ENCODE measurements at regions not wholly inside any gene's neighbourhood (a gene's known extent, or its start where the extent isn't known, plus 50 kb on each side); places are given as distances from the start of the nearest gene placed in this dataset.
"Not testable (repeated sequence)": the region's sequence is repeated elsewhere in the genome, so short reads cannot be mapped to it uniquely, and the experiment has no call there.

GRCh38 chr20:11502061-11502460 lies 415.6 kb upstream of the BTBD3 start:
- H3K9me3 ChIP-seq (ENCODE audit: control insufficient read depth in 5 of 5, low read length in 5 of 5): no peaks in the 10 kb centered on the region
- no peak overlapping the region for H3K9ac ChIP-seq (ENCODE audit: low read length in 5 of 5)
- H3K4me1 ChIP-seq (ENCODE audit: control insufficient read depth in 5 of 5, insufficient read depth in 5 of 5, low read length in 5 of 5): no peaks in the 10 kb centered on the region
- no peak overlapping the region for H3K4me3 ChIP-seq (ENCODE audit: low read depth in 1 of 5, low read length in 5 of 5)
- no peaks in the 10 kb centered on the region for H3K36me3 ChIP-seq (ENCODE audit: control insufficient read depth in 5 of 5, insufficient read depth in 5 of 5, low read length in 5 of 5)
- peaks cover 0 to 2% (median 0%) of the 10 kb centered on the region in 5 donors for H3K27me3 ChIP-seq (ENCODE audit: control insufficient read depth in 5 of 5, insufficient read depth in 4 of 5, low read length in 5 of 5)
- no peak overlapping the region for H3K27ac ChIP-seq (ENCODE audit: low read depth, low read length)

DNA sequence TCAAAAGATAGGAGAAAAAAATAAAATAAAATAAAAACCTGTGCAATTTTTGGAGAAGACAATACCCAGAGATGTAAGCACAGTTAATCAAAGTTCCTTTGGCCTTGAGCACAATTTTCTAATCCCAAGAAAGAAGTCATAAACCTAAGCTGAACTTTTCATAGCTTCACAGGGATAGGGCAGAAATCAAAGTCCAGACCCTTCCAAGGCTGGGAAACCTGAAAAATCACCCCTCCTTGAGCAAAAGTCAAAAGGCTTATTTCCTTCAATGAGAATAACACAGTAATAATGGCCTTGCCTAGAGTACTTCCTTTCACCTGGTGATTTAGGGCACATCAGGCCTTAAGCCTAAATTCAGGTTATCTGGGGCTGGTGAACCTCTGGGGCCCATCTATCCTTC lies 415.0 kb upstream of the BTBD3 start:
- H3K9ac ChIP-seq (ENCODE audit: low read length in 5 of 5): no peak overlapping the region
- H3K36me3 ChIP-seq (ENCODE audit: control insufficient read depth in 5 of 5, insufficient read depth in 5 of 5, low read length in 5 of 5): no peaks in the 10 kb centered on the region
- H3K4me3 ChIP-seq (ENCODE audit: low read depth in 1 of 5, low read length in 5 of 5): no peak overlapping the region
- no peak overlapping the region for H3K27ac ChIP-seq (ENCODE audit: low read depth, low read length)
- no peaks in the 10 kb centered on the region for H3K27me3 ChIP-seq (ENCODE audit: control insufficient read depth in 5 of 5, insufficient read depth in 4 of 5, low read length in 5 of 5)
- H3K4me1 ChIP-seq (ENCODE audit: control insufficient read depth in 5 of 5, insufficient read depth in 5 of 5, low read length in 5 of 5): no peaks in the 10 kb centered on the region
- H3K9me3 ChIP-seq (ENCODE audit: control insufficient read depth in 5 of 5, low read length in 5 of 5): no peaks in the 10 kb centered on the region

DNA sequence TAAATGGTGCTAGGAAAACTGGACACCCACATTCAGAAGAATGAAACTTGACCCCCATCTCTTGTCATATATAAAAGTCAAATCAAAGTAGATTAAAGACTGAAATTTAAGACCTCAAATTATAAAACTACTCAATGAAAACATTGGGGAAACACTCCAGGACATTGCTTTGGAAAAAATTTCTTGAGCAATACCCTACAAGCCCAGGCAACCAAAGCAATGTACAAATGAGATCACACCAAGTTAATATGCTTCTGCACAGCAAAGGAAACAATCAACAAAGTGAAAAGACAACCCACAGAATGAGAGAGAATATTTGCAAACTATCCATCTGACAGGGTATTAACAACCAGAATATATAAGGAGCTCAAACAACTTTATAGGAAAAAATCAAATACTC lies 407.9 kb upstream of the BTBD3 start:
- no peak overlapping the region for H3K4me3 ChIP-seq (ENCODE audit: low read depth in 1 of 5, low read length in 5 of 5)
- no peak overlapping the region for H3K27ac ChIP-seq (ENCODE audit: low read depth, low read length)
- H3K27me3 ChIP-seq (ENCODE audit: control insufficient read depth in 5 of 5, insufficient read depth in 4 of 5, low read length in 5 of 5): no peaks in the 10 kb centered on the region
- no peaks in the 10 kb centered on the region for H3K36me3 ChIP-seq (ENCODE audit: control insufficient read depth in 5 of 5, insufficient read depth in 5 of 5, low read length in 5 of 5)
- no peaks in the 10 kb centered on the region for H3K4me1 ChIP-seq (ENCODE audit: control insufficient read depth in 5 of 5, insufficient read depth in 5 of 5, low read length in 5 of 5)
- no peak overlapping the region for H3K9ac ChIP-seq (ENCODE audit: low read length in 5 of 5)
- peaks cover 0 to 4% (median 0%) of the 10 kb centered on the region in 5 donors for H3K9me3 ChIP-seq (ENCODE audit: control insufficient read depth in 5 of 5, low read length in 5 of 5)

DNA sequence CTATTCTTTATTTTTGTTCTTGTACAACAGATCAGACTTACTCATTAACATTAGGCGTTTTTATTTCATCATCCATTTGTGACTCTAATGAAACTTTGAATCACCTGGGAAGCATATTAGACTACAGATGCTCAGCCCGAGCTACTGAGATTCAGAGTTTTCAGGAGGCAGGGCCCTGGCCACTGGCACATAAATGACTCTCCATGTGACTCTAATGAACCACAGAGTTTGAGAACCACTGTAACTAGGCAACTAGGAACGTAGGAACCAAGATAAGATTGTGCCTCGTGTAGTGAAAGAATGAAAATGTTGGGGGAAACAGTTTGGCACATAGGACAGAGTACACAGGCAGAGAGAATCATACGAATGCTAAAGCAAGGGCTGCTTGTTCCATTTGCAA lies 405.9 kb upstream of the BTBD3 start:
- Histone ChIP-seq H3K36me3 (ENCODE audit: control insufficient read depth in 5 of 5, insufficient read depth in 5 of 5, low read length in 5 of 5) (no peaks in the 10 kb centered on the region), H3K4me3 (ENCODE audit: low read depth in 1 of 5, low read length in 5 of 5) (no peak overlapping the region), H3K9ac (ENCODE audit: low read length in 5 of 5) (no peak overlapping the region), H3K4me1 (ENCODE audit: control insufficient read depth in 5 of 5, insufficient read depth in 5 of 5, low read length in 5 of 5) (no peaks in the 10 kb centered on the region), H3K27me3 (ENCODE audit: control insufficient read depth in 5 of 5, insufficient read depth in 4 of 5, low read length in 5 of 5) (no peaks in the 10 kb centered on the region), H3K27ac (ENCODE audit: low read depth, low read length) (no peak overlapping the region), H3K9me3 (ENCODE audit: control insufficient read depth in 5 of 5, low read length in 5 of 5) (peaks cover 0 to 4% (median 0%) of the 10 kb centered on the region in 5 donors)

GRCh38 chr20:11513241-11513745 lies 404.4 kb upstream of the BTBD3 start:
- H3K27ac ChIP-seq (ENCODE audit: low read depth, low read length); H3K27me3 ChIP-seq (ENCODE audit: control insufficient read depth in 5 of 5, insufficient read depth in 4 of 5, low read length in 5 of 5); H3K9ac ChIP-seq (ENCODE audit: low read length in 5 of 5); H3K4me3 ChIP-seq (ENCODE audit: low read depth in 1 of 5, low read length in 5 of 5); H3K9me3 ChIP-seq (ENCODE audit: control insufficient read depth in 5 of 5, low read length in 5 of 5); H3K4me1 ChIP-seq (ENCODE audit: control insufficient read depth in 5 of 5, insufficient read depth in 5 of 5, low read length in 5 of 5); H3K36me3 ChIP-seq (ENCODE audit: control insufficient read depth in 5 of 5, insufficient read depth in 5 of 5, low read length in 5 of 5): not testable (repeated sequence)

DNA sequence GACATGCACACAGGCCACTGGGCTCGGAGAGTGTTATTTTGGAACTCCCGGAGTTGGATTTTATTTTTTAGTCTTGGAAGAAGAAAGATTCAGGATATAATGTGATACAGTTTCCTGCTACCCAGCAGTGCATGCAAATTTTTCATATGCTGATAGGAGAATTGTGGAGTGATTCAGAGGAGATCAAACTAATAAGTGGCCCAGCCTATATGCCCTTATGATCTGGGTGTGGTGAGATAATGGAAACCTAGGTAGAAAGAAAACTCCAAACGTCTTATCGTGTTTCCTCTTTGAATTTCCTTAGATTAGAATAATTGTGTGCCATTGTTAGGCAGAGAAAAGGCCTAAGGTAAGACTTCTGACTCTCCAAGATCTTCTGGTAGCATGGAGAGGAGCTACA lies 401.2 kb upstream of the BTBD3 start:
- H3K9ac ChIP-seq (ENCODE audit: low read length in 5 of 5): no peak overlapping the region
- H3K4me1 ChIP-seq (ENCODE audit: control insufficient read depth in 5 of 5, insufficient read depth in 5 of 5, low read length in 5 of 5): no peaks in the 10 kb centered on the region
- H3K27me3 ChIP-seq (ENCODE audit: control insufficient read depth in 5 of 5, insufficient read depth in 4 of 5, low read length in 5 of 5): no peaks in the 10 kb centered on the region
- no peaks in the 10 kb centered on the region for H3K9me3 ChIP-seq (ENCODE audit: control insufficient read depth in 5 of 5, low read length in 5 of 5)
- H3K4me3 ChIP-seq (ENCODE audit: low read depth in 1 of 5, low read length in 5 of 5): no peak overlapping the region
- no peak overlapping the region for H3K27ac ChIP-seq (ENCODE audit: low read depth, low read length)
- no peaks in the 10 kb centered on the region for H3K36me3 ChIP-seq (ENCODE audit: control insufficient read depth in 5 of 5, insufficient read depth in 5 of 5, low read length in 5 of 5)

DNA sequence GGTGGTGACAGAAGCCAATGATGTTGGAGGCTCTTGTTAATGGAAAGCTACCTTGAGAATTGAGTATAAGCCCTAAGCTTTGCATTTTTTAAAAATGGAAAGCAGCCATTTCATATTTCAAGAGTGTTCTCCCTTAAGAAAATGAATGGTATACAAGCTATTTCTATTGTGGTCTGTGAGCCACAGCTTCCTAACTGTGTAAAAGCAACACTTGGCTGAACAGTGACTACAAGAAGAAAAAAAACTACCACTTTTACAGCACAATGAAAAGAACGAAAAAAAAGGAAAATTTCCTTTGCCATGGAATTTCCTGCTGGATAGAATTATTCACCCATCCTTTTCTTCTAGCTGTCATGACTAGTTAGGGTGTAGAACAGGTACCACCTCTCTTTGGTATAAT lies 397.1 kb upstream of the BTBD3 start:
- H3K27me3 ChIP-seq (ENCODE audit: control insufficient read depth in 5 of 5, insufficient read depth in 4 of 5, low read length in 5 of 5): no peaks in the 10 kb centered on the region
- H3K9me3 ChIP-seq (ENCODE audit: control insufficient read depth in 5 of 5, low read length in 5 of 5): peaks cover 6 to 18% (median 13%) of the 10 kb centered on the region in 5 donors
- H3K27ac ChIP-seq (ENCODE audit: low read depth, low read length): no peak overlapping the region
- no peaks in the 10 kb centered on the region for H3K36me3 ChIP-seq (ENCODE audit: control insufficient read depth in 5 of 5, insufficient read depth in 5 of 5, low read length in 5 of 5)
- H3K4me1 ChIP-seq (ENCODE audit: control insufficient read depth in 5 of 5, insufficient read depth in 5 of 5, low read length in 5 of 5): no peaks in the 10 kb centered on the region
- H3K4me3 ChIP-seq (ENCODE audit: low read depth in 1 of 5, low read length in 5 of 5): no peak overlapping the region
- no peak overlapping the region for H3K9ac ChIP-seq (ENCODE audit: low read length in 5 of 5)

GRCh38 chr20:11521476-11522365 lies 396.0 kb upstream of the BTBD3 start:
- H3K27me3 ChIP-seq (ENCODE audit: control insufficient read depth in 5 of 5, insufficient read depth in 4 of 5, low read length in 5 of 5): no peaks in the 10 kb centered on the region
- no peak overlapping the region for H3K9ac ChIP-seq (ENCODE audit: low read length in 5 of 5)
- H3K4me3 ChIP-seq (ENCODE audit: low read depth in 1 of 5, low read length in 5 of 5): no peak overlapping the region
- H3K4me1 ChIP-seq (ENCODE audit: control insufficient read depth in 5 of 5, insufficient read depth in 5 of 5, low read length in 5 of 5): no peaks in the 10 kb centered on the region
- peaks cover 6 to 18% (median 15%) of the 10 kb centered on the region in 5 donors for H3K9me3 ChIP-seq (ENCODE audit: control insufficient read depth in 5 of 5, low read length in 5 of 5)
- H3K36me3 ChIP-seq (ENCODE audit: control insufficient read depth in 5 of 5, insufficient read depth in 5 of 5, low read length in 5 of 5): no peaks in the 10 kb centered on the region
- no peak overlapping the region for H3K27ac ChIP-seq (ENCODE audit: low read depth, low read length)

- Histone ChIP-seq H3K4me3 (ENCODE audit: low read depth in 1 of 5, low read length in 5 of 5) (no peak overlapping the region), H3K4me1 (ENCODE audit: control insufficient read depth in 5 of 5, insufficient read depth in 5 of 5, low read length in 5 of 5) (no peaks in the 10 kb centered on the region), H3K9me3 (ENCODE audit: control insufficient read depth in 5 of 5, low read length in 5 of 5) (peaks cover 6 to 18% (median 15%) of the 10 kb centered on the region in 5 donors), H3K27ac (ENCODE audit: low read depth, low read length) (no peak overlapping the region), H3K27me3 (ENCODE audit: control insufficient read depth in 5 of 5, insufficient read depth in 4 of 5, low read length in 5 of 5) (no peaks in the 10 kb centered on the region), H3K9ac (ENCODE audit: low read length in 5 of 5) (no peak overlapping the region), H3K36me3 (ENCODE audit: control insufficient read depth in 5 of 5, insufficient read depth in 5 of 5, low read length in 5 of 5) (no peaks in the 10 kb centered on the region)
Measured at GRCh38 chr20:11522366-11522741, 395.3 kb upstream of the BTBD3 start.

DNA sequence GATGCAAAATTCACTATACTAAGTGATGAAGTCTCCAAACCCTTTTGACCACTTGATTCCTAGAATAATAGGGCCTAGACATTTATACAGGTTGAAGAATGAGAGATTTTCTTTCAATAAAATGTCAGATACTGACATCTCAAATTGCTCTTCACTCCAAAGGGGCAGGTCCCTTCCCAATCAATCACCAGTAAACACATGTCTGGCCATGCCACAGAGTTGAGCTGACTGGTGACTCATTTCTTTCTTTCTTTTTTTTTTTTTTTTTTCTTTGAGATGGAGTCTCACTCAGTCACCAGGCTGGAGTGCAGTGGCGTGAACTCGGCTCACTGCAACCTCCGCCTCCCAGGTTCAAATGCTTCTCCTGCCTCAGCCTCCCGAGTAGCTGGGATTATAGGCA lies 388.6 kb upstream of the BTBD3 start:
- no peaks in the 10 kb centered on the region for H3K4me1 ChIP-seq (ENCODE audit: control insufficient read depth in 5 of 5, insufficient read depth in 5 of 5, low read length in 5 of 5)
- H3K27ac ChIP-seq (ENCODE audit: low read depth, low read length): no peak overlapping the region
- H3K9ac ChIP-seq (ENCODE audit: low read length in 5 of 5): no peak overlapping the region
- no peaks in the 10 kb centered on the region for H3K27me3 ChIP-seq (ENCODE audit: control insufficient read depth in 5 of 5, insufficient read depth in 4 of 5, low read length in 5 of 5)
- no peaks in the 10 kb centered on the region for H3K36me3 ChIP-seq (ENCODE audit: control insufficient read depth in 5 of 5, insufficient read depth in 5 of 5, low read length in 5 of 5)
- H3K9me3 ChIP-seq (ENCODE audit: control insufficient read depth in 5 of 5, low read length in 5 of 5): peaks cover 3 to 22% (median 7%) of the 10 kb centered on the region in 5 donors
- H3K4me3 ChIP-seq (ENCODE audit: low read depth in 1 of 5, low read length in 5 of 5): no peak overlapping the region

Data from subcutaneous abdominal adipose tissue (tissue), 5 donors.